ENCODE measurements at regions not wholly inside any gene's neighbourhood (a gene's known extent, or its start where the extent isn't known, plus 50 kb on each side); places are given as distances from the start of the nearest gene placed in this dataset.
"Not testable (repeated sequence)": the region's sequence is repeated elsewhere in the genome, so short reads cannot be mapped to it uniquely, and the experiment has no call there.

GRCh38 chr4:3637326-3638016 is 105.2 kb upstream of the LRPAP1 start:
- ATAC-seq (ENCODE audit: low read depth), result no peak
- Mint-ChIP-seq H3K4me3 (no peak overlapping the region), H3K27me3 (peaks cover 12% of the 10 kb centered on the region), H3K4me1 (no peaks in the 10 kb centered on the region), H3K27ac (no peak overlapping the region), H3K9me3 (no peaks in the 10 kb centered on the region), H3K36me3 (no peaks in the 10 kb centered on the region)
- no peak for DNase-seq (ENCODE audit: low spot score in 2 of 2)

GRCh38 chr4:3636646-3637320 is 104.6 kb upstream of the LRPAP1 start:
- no peaks in the 10 kb centered on the region for H3K4me1 Mint-ChIP-seq
- H3K36me3 Mint-ChIP-seq, result no peaks in the 10 kb centered on the region
- no peak overlapping the region for H3K4me3 Mint-ChIP-seq
- H3K9me3 Mint-ChIP-seq, result no peaks in the 10 kb centered on the region
- ATAC-seq (ENCODE audit: low read depth) (no peak), DNase-seq (ENCODE audit: low spot score in 2 of 2) (no peak)
- no peak overlapping the region for H3K27ac Mint-ChIP-seq
- peaks cover 14% of the 10 kb centered on the region for H3K27me3 Mint-ChIP-seq

GRCh38 chr4:3636020-3636419 is 103.8 kb upstream of the LRPAP1 start:
- not testable (repeated sequence) for H3K9me3 Mint-ChIP-seq; H3K36me3 Mint-ChIP-seq; H3K4me1 Mint-ChIP-seq; ATAC-seq (ENCODE audit: low read depth); H3K4me3 Mint-ChIP-seq; DNase-seq (ENCODE audit: low spot score in 2 of 2); H3K27ac Mint-ChIP-seq
- H3K27me3 Mint-ChIP-seq, result peaks cover 14% of the 10 kb centered on the region

GRCh38 chr4:3634894-3635820 is 102.9 kb upstream of the LRPAP1 start:
- Mint-ChIP-seq H3K27ac (no peak overlapping the region), H3K9me3 (no peaks in the 10 kb centered on the region), H3K4me3 (no peak overlapping the region), H3K27me3 (peaks cover 11% of the 10 kb centered on the region), H3K4me1 (no peaks in the 10 kb centered on the region), H3K36me3 (no peaks in the 10 kb centered on the region)
- ATAC-seq (ENCODE audit: low read depth) (no peak), DNase-seq (ENCODE audit: low spot score in 2 of 2) (no peak)

- H3K27me3 Mint-ChIP-seq, result peaks cover 12% of the 10 kb centered on the region
- no peak overlapping the region for H3K4me3 Mint-ChIP-seq
- no peaks in the 10 kb centered on the region for H3K9me3 Mint-ChIP-seq
- H3K4me1 Mint-ChIP-seq, result no peaks in the 10 kb centered on the region
- no peak for ATAC-seq (ENCODE audit: low read depth)
- H3K27ac Mint-ChIP-seq, result no peak overlapping the region
- H3K36me3 Mint-ChIP-seq, result no peaks in the 10 kb centered on the region
- no peak for DNase-seq (ENCODE audit: low spot score in 2 of 2)
Observed at GRCh38 chr4:3634281-3634857, 102.1 kb upstream of the LRPAP1 start.

GRCh38 chr4:3633277-3633676 is 101.1 kb upstream of the LRPAP1 start:
- H3K9me3 Mint-ChIP-seq; ATAC-seq (ENCODE audit: low read depth); H3K36me3 Mint-ChIP-seq; H3K27ac Mint-ChIP-seq; DNase-seq (ENCODE audit: low spot score in 2 of 2); H3K4me3 Mint-ChIP-seq; H3K4me1 Mint-ChIP-seq: not testable (repeated sequence)
- H3K27me3 Mint-ChIP-seq, result peaks cover 12% of the 10 kb centered on the region

GRCh38 chr4:3632794-3633193 is 100.6 kb upstream of the LRPAP1 start:
- not testable (repeated sequence) for H3K27ac Mint-ChIP-seq; DNase-seq (ENCODE audit: low spot score in 2 of 2); H3K9me3 Mint-ChIP-seq; H3K36me3 Mint-ChIP-seq; ATAC-seq (ENCODE audit: low read depth); H3K4me3 Mint-ChIP-seq; H3K4me1 Mint-ChIP-seq
- peaks cover 12% of the 10 kb centered on the region for H3K27me3 Mint-ChIP-seq

GRCh38 chr4:3631544-3632266 is 99.5 kb upstream of the LRPAP1 start:
- H3K9me3 Mint-ChIP-seq; H3K27ac Mint-ChIP-seq; ATAC-seq (ENCODE audit: low read depth); H3K27me3 Mint-ChIP-seq; H3K4me1 Mint-ChIP-seq; DNase-seq (ENCODE audit: low spot score in 2 of 2); H3K4me3 Mint-ChIP-seq; H3K36me3 Mint-ChIP-seq: not testable (repeated sequence)

- no peak overlapping the region for H3K27ac Mint-ChIP-seq
- H3K27me3 Mint-ChIP-seq, result peaks cover 5% of the 10 kb centered on the region
- ATAC-seq (ENCODE audit: low read depth) (no peak), DNase-seq (ENCODE audit: low spot score in 2 of 2) (no peak)
- H3K4me1 Mint-ChIP-seq, result no peaks in the 10 kb centered on the region
- no peaks in the 10 kb centered on the region for H3K9me3 Mint-ChIP-seq
- no peaks in the 10 kb centered on the region for H3K36me3 Mint-ChIP-seq
- no peak overlapping the region for H3K4me3 Mint-ChIP-seq
Observed at GRCh38 chr4:3630598-3631543, 98.6 kb upstream of the LRPAP1 start.

- no peak overlapping the region for H3K4me3 Mint-ChIP-seq
Observed at GRCh38 chr4:3630136-3630597, 97.9 kb upstream of the LRPAP1 start.

GRCh38 chr4:3629665-3630064 is 97.4 kb upstream of the LRPAP1 start:
- Mint-ChIP-seq H3K27ac (no peak overlapping the region), H3K36me3 (no peaks in the 10 kb centered on the region), H3K4me3 (no peak overlapping the region), H3K9me3 (no peaks in the 10 kb centered on the region), H3K27me3 (peaks cover 10% of the 10 kb centered on the region), H3K4me1 (no peaks in the 10 kb centered on the region)
- DNase-seq (ENCODE audit: low spot score in 2 of 2) (no peak), ATAC-seq (ENCODE audit: low read depth) (no peak)

More at GRCh38 chr4:3630136-3630597, 97.9 kb upstream of the LRPAP1 start:
- no peak for DNase-seq (ENCODE audit: low spot score in 2 of 2)
- peaks cover 5% of the 10 kb centered on the region for H3K27me3 Mint-ChIP-seq
- no peaks in the 10 kb centered on the region for H3K36me3 Mint-ChIP-seq
- no peak for ATAC-seq (ENCODE audit: low read depth)
- H3K4me1 Mint-ChIP-seq, result no peaks in the 10 kb centered on the region
- no peak overlapping the region for H3K27ac Mint-ChIP-seq
- H3K9me3 Mint-ChIP-seq, result no peaks in the 10 kb centered on the region

- not testable (repeated sequence) for H3K9me3 Mint-ChIP-seq; ATAC-seq (ENCODE audit: low read depth); H3K27ac Mint-ChIP-seq; DNase-seq (ENCODE audit: low spot score in 2 of 2); H3K36me3 Mint-ChIP-seq; H3K4me3 Mint-ChIP-seq; H3K4me1 Mint-ChIP-seq
- H3K27me3 Mint-ChIP-seq, result peaks cover 11% of the 10 kb centered on the region
Observed at GRCh38 chr4:3629176-3629575, 97.0 kb upstream of the LRPAP1 start.

GRCh38 chr4:3628868-3629175 is 96.6 kb upstream of the LRPAP1 start:
- Mint-ChIP-seq H3K4me1 (no peaks in the 10 kb centered on the region), H3K27ac (no peak overlapping the region), H3K27me3 (peaks cover 14% of the 10 kb centered on the region), H3K9me3 (no peaks in the 10 kb centered on the region), H3K4me3 (no peak overlapping the region), H3K36me3 (no peaks in the 10 kb centered on the region)
- ATAC-seq (ENCODE audit: low read depth), result no peak
- DNase-seq (ENCODE audit: low spot score in 2 of 2), result no peak
